Right ventricle myocardium superior (tissue), 1 donor: ENCODE measurements at regions not wholly inside any gene's neighbourhood (a gene's known extent, or its start where the extent isn't known, plus 50 kb on each side); places are given as distances from the start of the nearest gene placed in this dataset.
"Not testable (repeated sequence)": the region's sequence is repeated elsewhere in the genome, so short reads cannot be mapped to it uniquely, and the experiment has no call there.

Experiments used
- ATAC-seq: fragments of 200-7000 bp; cut with Tn5 transposase; one replicate; pipeline ENCODE4 v1.9.1; 2020; ENCODE audit warnings: mild to moderate bottlenecking; ENCODE audit not compliant: poor library complexity
- DNase-seq: peaks from one replicate; pipeline ENCODE4 v3.0.0-alpha.2; 2020
- intact Hi-C: fragments of 100-400 bp; cut with DNase I; formaldehyde crosslinking; loops from one replicate; pipeline ENCODE4 v1.11.2; 2022
- donor health status: DM: no; HTN: yes; CAD: no; lungs with severe emphysema.

DNA sequence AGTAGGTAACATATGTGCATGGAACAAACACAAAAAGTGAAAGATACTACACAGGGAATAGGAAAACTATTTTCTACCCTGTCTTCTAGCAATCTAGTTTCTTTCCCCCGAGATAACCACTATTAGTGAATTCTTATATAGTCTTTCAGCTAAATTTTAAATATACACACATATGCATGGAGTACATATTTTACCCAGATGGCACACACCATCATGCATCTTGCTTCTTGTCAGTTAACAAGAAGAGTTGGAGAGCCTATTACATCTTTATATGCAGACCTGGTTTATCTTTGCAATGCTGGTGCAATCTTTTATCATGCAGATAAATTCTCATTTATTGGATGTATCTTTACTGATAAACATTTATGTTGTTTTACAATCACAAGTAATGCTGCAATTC is 100.4 kb downstream of the OTOR start:
- no peak for DNase-seq
- no peak for ATAC-seq
- intact Hi-C loops: no loop called here

- ATAC-seq (no peak), DNase-seq (no peak)
- intact Hi-C loops: no loop called here
These were observed 112.8 kb downstream of the OTOR start for GRCh38 chr20:16860914-16861313.

DNA sequence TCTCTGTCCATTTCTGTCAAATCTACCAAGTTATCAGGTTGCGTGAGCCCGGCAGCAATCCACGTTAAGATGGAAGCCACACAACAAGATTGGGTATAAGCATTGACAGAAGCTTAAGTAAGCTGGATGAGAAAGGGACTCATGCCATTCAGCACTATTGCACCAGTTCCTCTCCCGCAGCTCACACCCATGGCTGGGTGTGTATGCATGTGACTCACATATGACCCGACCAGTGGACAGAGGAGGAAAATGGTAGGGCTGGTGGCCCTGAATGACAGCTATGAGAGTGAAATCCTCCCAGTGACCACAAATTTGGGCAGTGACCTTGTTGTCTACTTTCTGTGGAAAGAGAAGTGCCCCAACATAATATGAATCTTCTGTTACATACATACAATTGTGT is 113.5 kb downstream of the OTOR start:
- intact Hi-C loops: no loop called here
- ATAC-seq (no peak), DNase-seq (no peak)

DNA sequence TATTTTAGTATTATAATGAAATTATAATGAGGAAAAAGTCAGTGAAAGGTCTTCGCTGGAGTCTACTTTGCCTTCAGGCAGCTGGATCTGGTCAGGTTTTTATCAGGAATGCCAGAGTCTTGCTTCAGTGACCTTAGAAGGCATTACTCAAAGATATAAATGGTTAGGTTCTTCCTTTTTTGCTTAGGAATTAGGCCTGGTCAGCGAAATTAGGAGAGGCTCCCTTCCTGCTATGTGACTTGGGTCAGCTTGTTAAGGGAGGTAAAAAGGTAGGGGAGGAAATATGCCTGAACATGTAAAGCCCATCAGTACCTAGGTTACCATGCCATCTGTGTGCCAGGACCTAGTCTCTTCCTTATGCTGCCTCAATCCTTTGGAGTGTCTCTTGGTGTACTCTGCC is 115.1 kb downstream of the OTOR start:
- no peak for ATAC-seq
- intact Hi-C loops: no loop called here
- DNase-seq: no peak

DNA sequence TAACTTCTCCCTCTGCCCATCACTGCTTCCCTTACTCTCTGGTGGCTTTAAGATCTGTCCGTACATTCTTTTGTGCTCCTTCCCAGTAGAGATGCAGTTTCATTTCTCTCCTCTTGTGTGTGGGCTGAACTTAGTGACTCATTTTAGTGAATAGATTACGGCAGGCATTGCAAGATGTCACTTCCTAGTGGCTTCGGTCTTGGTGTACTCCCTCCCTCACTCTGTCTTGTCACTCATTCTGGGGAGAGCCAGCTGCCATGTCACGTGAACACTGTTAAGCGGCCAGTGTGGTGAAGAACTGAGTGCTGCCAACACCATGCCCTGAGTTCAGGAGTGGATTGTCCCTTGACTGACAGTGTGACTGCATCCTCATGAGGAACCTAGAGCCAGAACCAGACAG is 115.9 kb downstream of the OTOR start:
- ATAC-seq (no peak), DNase-seq (no peak)
- intact Hi-C loops: no loop called here

GRCh38 chr20:16864963-16865362 is 116.8 kb downstream of the OTOR start:
- no peak for ATAC-seq
- intact Hi-C loops: no loop called here
- DNase-seq: no peak

DNA sequence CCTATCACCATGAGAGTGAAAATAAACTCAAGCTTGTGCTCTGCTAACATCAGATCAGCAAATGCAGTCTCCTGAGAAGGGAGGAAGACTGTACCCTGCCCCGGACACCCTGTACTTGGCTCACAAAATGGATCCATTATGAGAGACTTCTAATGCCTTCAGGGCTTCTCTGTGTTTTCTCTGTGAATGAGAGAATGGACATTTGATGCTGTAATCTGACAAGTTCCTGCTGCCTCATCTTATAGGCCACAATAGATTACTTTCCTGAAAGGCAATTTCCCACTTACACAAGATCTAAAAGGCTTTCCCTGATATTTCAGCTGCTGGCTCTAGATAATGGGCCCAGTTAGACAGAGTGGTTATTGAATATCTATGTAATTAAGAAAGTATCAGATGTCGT is 117.2 kb downstream of the OTOR start:
- no peak for ATAC-seq
- intact Hi-C loops: no loop called here

GRCh38 chr20:16873124-16873523 is 125.0 kb downstream of the OTOR start:
- ATAC-seq, intact Hi-C loops, DNase-seq: not testable (repeated sequence)

More for the DNA sequence above, 117.2 kb downstream of the OTOR start:
- no peak for DNase-seq

GRCh38 chr20:16877053-16877554 is 128.9 kb downstream of the OTOR start:
- no peak for DNase-seq
- intact Hi-C loops: no loop called here
- ATAC-seq: no peak

- DNase-seq (no peak), ATAC-seq (no peak)
- intact Hi-C loops: no loop called here
These were observed 137.6 kb downstream of the OTOR start for GRCh38 chr20:16885746-16886145.

GRCh38 chr20:16898433-16898832 is 150.3 kb downstream of the OTOR start:
- no peak for DNase-seq
- ATAC-seq: no peak
- intact Hi-C loops: no loop called here

GRCh38 chr20:16902662-16903061 is 154.5 kb downstream of the OTOR start:
- intact Hi-C loops: no loop called here
- DNase-seq (no peak), ATAC-seq (no peak)

GRCh38 chr20:16904751-16905150 is 156.6 kb downstream of the OTOR start:
- intact Hi-C loops: no loop called here

GRCh38 chr20:16914277-16914676 is 166.1 kb downstream of the OTOR start:
- no peak for DNase-seq
- ATAC-seq: no peak
- intact Hi-C loops: no loop called here

More at GRCh38 chr20:16904751-16905150, 156.6 kb downstream of the OTOR start:
- ATAC-seq (no peak), DNase-seq (no peak)

- intact Hi-C loops: no loop called here
- ATAC-seq (no peak), DNase-seq (no peak)
These were observed 168.0 kb downstream of the OTOR start for GRCh38 chr20:16916165-16916564.

GRCh38 chr20:16917636-16918035 is 169.5 kb downstream of the OTOR start:
- ATAC-seq: no peak

GRCh38 chr20:16918366-16918765 is 170.2 kb downstream of the OTOR start:
- ATAC-seq (no peak), DNase-seq (no peak)
- intact Hi-C loops: no loop called here

More at GRCh38 chr20:16917636-16918035, 169.5 kb downstream of the OTOR start:
- DNase-seq: no peak
- intact Hi-C loops: no loop called here

DNA sequence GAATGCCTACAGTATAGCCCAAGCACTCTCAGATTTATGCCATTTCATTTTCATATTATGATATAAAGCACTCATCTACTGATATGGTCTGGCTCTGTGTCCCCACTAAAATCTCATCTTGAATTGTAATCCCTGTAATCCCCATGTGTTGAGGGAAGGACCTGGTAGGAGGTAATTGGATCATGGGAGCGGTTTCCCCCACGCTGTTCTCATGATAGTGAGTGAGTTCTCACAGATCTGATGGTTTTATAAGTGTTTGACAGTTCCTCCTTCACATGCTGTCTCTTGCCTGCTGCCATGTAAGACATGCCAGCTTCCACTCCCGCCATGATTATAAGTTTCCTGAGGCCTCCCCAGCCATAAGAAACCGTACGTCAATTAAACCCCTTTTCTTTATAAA is 171.7 kb downstream of the OTOR start:
- DNase-seq: no peak
- ATAC-seq: no peak
- intact Hi-C loops: no loop called here

- ATAC-seq (no peak), DNase-seq (no peak)
- intact Hi-C loops: no loop called here
These were observed 174.7 kb downstream of the OTOR start for GRCh38 chr20:16922834-16923233.

GRCh38 chr20:16926626-16927430 is 178.7 kb downstream of the OTOR start:
- intact Hi-C loops: no loop called here
- no peak for DNase-seq
- no peak for ATAC-seq

DNA sequence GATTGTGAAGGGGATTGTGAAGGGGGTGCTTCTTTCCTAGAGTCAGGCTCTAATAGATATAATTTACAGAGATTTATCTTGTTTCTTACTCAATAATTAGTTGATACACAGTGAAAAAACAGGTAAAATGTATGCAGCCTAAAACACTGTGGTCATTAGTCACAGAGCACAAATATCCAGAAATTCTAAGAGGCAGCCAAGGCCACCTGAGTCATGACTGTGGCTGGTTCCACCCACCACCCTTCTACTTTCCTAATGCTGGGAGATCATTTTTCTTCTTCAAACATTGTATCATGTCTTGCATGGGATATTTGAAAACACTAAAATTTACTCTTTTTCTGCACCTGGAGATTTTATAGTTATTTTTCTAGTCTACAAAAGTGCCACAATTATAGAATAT is 181.6 kb downstream of the OTOR start:
- intact Hi-C loops: no loop called here
- no peak for DNase-seq
- no peak for ATAC-seq
